ENCODE measurements at regions not wholly inside any gene's neighbourhood (a gene's known extent, or its start where the extent isn't known, plus 50 kb on each side); places are given as distances from the start of the nearest gene placed in this dataset.

- TF ChIP-seq CTCF (IDR thresholded peaks at IDR 0.05; ENCODE audit: low read depth, low read length, poor library complexity, severe bottlenecking), result no peak
- TF ChIP-seq EZH2phosphoT487 (IDR thresholded peaks at IDR 0.05; ENCODE audit: borderline replicate concordance, low read length), result no peak
These were observed 337.6 kb downstream of the STIM2 start for GRCh38 chr4:27198246-27198645.

Data from DOHH2 (cell line).